ENCODE measurements at regions not wholly inside any gene's neighbourhood (a gene's known extent, or its start where the extent isn't known, plus 50 kb on each side); places are given as distances from the start of the nearest gene placed in this dataset.

DNA sequence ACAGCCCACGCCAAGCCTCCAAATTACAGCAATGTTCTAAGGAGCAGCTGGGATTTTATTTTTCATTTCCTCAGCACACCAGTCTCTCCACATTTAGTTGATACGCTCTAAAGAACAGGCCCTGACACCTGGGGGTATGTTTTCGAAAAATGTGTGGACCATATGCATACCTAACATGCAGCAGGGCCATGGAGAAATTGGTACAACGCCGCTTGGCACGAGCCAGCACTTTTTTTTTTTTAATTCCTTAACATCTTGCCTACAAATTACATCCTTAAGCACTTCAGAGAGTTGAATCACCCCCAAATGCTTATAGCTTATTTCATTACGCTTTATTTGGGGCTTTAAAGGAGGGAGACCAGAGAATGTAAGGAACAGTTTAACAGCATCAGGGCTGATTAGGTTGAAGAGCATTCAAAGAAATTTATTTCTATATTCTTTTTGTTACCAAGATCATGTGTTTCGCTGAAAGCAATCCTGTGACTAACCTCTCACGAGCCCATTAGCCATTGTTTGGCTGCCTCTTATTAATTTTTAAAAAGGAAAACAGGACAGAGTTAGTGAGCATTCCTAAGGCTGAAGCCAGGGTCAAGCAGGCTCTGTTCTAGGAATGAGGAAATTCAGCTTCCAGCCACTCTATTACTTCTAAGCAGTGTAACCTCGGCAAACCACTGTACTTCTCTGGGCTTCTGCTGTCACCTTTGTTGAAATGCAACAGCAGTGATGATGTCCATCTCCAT is 173.8 kb downstream of the ACTL7B start:
- no peak overlapping the region for H3K4me3 ChIP-seq
- H3K27me3 ChIP-seq, result no peaks in the 10 kb centered on the region
- 80 to 91% methylated on average over 10 of the region's 10 CpGs for WGBS, 2 donors

DNA sequence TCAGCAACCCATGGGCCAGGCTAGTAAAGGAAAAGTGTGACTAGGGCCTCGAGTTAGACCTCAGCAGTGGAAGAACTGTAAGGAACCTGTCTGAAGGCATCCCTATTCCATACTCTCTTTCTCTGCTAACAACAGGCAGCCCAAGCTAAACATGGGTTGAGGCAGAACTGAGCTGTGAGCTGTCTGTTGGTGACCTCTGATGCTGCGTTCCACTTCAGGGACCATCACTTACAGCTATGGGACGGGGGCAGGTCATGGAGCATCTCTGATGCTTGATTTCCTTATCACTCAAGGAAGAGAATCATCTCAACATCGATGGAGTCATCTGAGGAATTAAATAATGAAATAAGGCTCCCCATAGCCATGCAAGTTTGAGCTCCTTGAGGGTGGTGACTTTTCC is 174.8 kb downstream of the ACTL7B start:
- Histone ChIP-seq H3K4me1 (no peaks in the 10 kb centered on the region), H3K36me3 (no peaks in the 10 kb centered on the region), H3K4me3 (no peak overlapping the region), H3K27me3 (no peaks in the 10 kb centered on the region), H3K27ac (no peak overlapping the region), H3K9me3 (peaks cover 0 to under 1% (median 0%) of the 10 kb centered on the region in 4 donors)
- TF ChIP-seq POLR2A (IDR thresholded peaks at IDR 0.05), result no peak
- ATAC-seq (ENCODE audit: low FRiP score in 2 of 2) (no peak), DNase-seq (no peak)
- WGBS, 2 donors, result 84 to 86% methylated on average over 4 of the region's 4 CpGs

More for the DNA sequence above, 173.8 kb downstream of the ACTL7B start:
- H3K36me3 ChIP-seq, result no peaks in the 10 kb centered on the region
- ATAC-seq (ENCODE audit: low FRiP score in 2 of 2), result no peak
- DNase-seq, result no peak
- TF ChIP-seq, protein P1, sequence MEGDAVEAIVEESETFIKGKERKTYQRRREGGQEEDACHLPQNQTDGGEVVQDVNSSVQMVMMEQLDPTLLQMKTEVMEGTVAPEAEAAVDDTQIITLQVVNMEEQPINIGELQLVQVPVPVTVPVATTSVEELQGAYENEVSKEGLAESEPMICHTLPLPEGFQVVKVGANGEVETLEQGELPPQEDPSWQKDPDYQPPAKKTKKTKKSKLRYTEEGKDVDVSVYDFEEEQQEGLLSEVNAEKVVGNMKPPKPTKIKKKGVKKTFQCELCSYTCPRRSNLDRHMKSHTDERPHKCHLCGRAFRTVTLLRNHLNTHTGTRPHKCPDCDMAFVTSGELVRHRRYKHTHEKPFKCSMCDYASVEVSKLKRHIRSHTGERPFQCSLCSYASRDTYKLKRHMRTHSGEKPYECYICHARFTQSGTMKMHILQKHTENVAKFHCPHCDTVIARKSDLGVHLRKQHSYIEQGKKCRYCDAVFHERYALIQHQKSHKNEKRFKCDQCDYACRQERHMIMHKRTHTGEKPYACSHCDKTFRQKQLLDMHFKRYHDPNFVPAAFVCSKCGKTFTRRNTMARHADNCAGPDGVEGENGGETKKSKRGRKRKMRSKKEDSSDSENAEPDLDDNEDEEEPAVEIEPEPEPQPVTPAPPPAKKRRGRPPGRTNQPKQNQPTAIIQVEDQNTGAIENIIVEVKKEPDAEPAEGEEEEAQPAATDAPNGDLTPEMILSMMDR (IDR thresholded peaks at IDR 0.05), result no peak
- TF ChIP-seq EP300 (IDR thresholded peaks at IDR 0.05) (no peak), POLR2A (IDR thresholded peaks at IDR 0.05) (no peak)
- H3K9me3 ChIP-seq, result peaks cover 0 to 7% (median 5%) of the 10 kb centered on the region in 4 donors
- no peak overlapping the region for H3K27ac ChIP-seq
- H3K4me1 ChIP-seq, result no peaks in the 10 kb centered on the region

DNA sequence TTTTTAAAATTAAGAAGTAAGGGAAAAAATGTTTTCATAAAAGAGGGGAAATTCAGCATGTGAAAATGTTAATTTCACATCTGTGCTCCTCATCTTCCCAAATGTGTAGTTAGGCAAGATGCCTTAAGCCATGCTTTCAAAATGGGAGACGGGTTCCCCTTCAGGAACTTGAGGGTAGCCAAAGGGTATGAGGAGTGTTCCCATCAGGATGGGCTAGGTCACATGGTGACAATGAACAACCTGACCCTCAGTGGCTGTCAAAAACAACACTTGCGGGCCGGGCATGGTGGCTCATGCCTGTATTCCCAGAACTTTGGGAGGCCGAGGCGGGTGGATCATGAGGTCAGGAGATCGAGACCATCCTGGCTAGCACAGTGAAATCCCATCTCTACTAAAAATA is 178.0 kb downstream of the ACTL7B start:
- Histone ChIP-seq H3K27ac (no peak overlapping the region), H3K27me3 (no peaks in the 10 kb centered on the region), H3K4me1 (no peaks in the 10 kb centered on the region), H3K9me3 (no peaks in the 10 kb centered on the region), H3K4me3 (no peak overlapping the region), H3K36me3 (no peaks in the 10 kb centered on the region)
- DNase-seq (no peak), ATAC-seq (ENCODE audit: low FRiP score in 2 of 2) (no peak)
- no peak for TF ChIP-seq POLR2AphosphoS5 (IDR thresholded peaks at IDR 0.05)
- no peak for TF ChIP-seq POLR2A (IDR thresholded peaks at IDR 0.05)
- no peak for TF ChIP-seq EP300 (IDR thresholded peaks at IDR 0.05)
- TF ChIP-seq, protein P1 (IDR thresholded peaks at IDR 0.05), result no peak
- 94 to 96% methylated on average over 6 of the region's 6 CpGs for WGBS, 2 donors

DNA sequence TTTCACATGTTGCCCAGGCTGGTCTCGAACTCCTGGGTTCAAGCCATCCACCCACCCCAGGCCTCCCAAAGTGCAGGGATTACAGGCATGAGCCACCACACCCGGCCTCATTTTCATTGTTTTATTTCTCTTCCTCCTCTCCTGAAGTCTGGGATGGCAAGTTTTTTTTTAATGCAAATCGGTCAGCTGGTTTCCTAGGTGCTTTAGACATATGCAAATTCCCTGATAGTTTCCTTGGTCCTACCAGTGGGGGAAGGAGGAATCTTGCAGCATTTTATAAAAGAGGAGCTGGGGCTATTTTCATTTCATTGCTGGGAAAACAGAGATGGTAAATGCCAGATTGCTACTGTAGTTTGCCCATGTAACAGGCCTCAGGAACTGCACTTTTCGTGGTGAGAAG is 179.4 kb downstream of the ACTL7B start:
- no peak overlapping the region for H3K4me3 ChIP-seq
- no peak for DNase-seq
- H3K9me3 ChIP-seq, result no peaks in the 10 kb centered on the region
- 74 to 77% methylated on average over 4 of the region's 4 CpGs for WGBS, 2 donors
- TF ChIP-seq, protein P1 (IDR thresholded peaks at IDR 0.05), result no peak
- TF ChIP-seq POLR2A (IDR thresholded peaks at IDR 0.05), result no peak
- TF ChIP-seq EP300 (IDR thresholded peaks at IDR 0.05), result no peak
- TF ChIP-seq POLR2AphosphoS5 (IDR thresholded peaks at IDR 0.05), result no peak
- ATAC-seq (ENCODE audit: low FRiP score in 2 of 2), result no peak
- H3K36me3 ChIP-seq, result no peaks in the 10 kb centered on the region
- H3K27me3 ChIP-seq, result no peaks in the 10 kb centered on the region
- no peaks in the 10 kb centered on the region for H3K4me1 ChIP-seq
- H3K27ac ChIP-seq, result no peak overlapping the region

DNA sequence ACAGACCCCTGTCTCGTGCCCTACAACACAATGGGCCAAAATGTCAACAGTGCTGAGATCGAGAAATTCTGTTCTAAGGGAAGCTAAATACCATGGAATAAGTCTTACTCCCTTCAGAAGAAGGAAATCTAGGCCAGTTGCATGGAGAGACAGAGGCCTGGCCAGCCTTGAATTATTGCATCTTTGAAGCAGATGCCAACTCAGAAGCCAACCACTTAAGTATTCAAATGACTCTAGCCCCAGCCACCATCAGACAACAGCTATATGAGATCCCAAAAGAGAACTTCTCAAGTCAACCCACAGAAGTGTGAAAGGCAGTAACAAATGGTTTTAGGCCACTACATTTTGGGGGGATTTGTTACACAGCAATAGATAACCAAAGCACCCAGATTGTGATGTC is 180.1 kb downstream of the ACTL7B start:
- ATAC-seq (ENCODE audit: low FRiP score in 2 of 2) (no peak), DNase-seq (no peak)
- Histone ChIP-seq H3K4me3 (no peak overlapping the region), H3K27ac (no peak overlapping the region), H3K9me3 (no peaks in the 10 kb centered on the region), H3K27me3 (no peaks in the 10 kb centered on the region), H3K36me3 (no peaks in the 10 kb centered on the region), H3K4me1 (no peaks in the 10 kb centered on the region)
- WGBS, 2 donors, result 86 to 92% methylated on average over 2 of the region's 2 CpGs
- TF ChIP-seq EP300 (IDR thresholded peaks at IDR 0.05) (no peak), POLR2AphosphoS5 (IDR thresholded peaks at IDR 0.05) (no peak), POLR2A (IDR thresholded peaks at IDR 0.05) (no peak)
- TF ChIP-seq, protein P1 (IDR thresholded peaks at IDR 0.05), result no peak
